Spleen (tissue), 11 donors: ENCODE measurements at regions not wholly inside any gene's neighbourhood (a gene's known extent, or its start where the extent isn't known, plus 50 kb on each side); places are given as distances from the start of the nearest gene placed in this dataset.
"Not testable (repeated sequence)": the region's sequence is repeated elsewhere in the genome, so short reads cannot be mapped to it uniquely, and the experiment has no call there.

Experiments
- DNase-seq: peaks from one replicate; pipeline ENCODE4 v3.0.0-alpha.2; 2020
- H3K27ac ChIP-seq, 8 donors: fragments of 200-600 bp; sonication (generic) in 7 of 8; 1 replicate in 4 of 8; 2 replicates in 4 of 8; pipeline versions ENCODE4 v1.5.0 to v1.8.0; 2016 to 2021; ENCODE audit warnings: inconsistent platforms in 4 of 8, mild to moderate bottlenecking in 4 of 8, moderate library complexity in 1 of 8
- H3K27me3 ChIP-seq, 7 donors: fragments of 200-600 bp; sonication (generic) in 6 of 7; replicated peaks in 1 of 7; 1 replicate in 4 of 7; 2 replicates in 3 of 7; pipeline versions ENCODE4 v1.5.0 to v1.8.0; 2016 to 2021; ENCODE audit warnings: inconsistent platforms in 3 of 7, mild to moderate bottlenecking in 1 of 7
- H3K36me3 ChIP-seq, 6 donors: fragments of 200-600 bp; sonication (generic) in 5 of 6; 1 replicate in 4 of 6; 2 replicates in 2 of 6; pipeline versions ENCODE4 v1.5.0 to v1.8.0; 2016 to 2021; ENCODE audit warnings: inconsistent platforms in 2 of 6
- H3K4me1 ChIP-seq, 6 donors: fragments of 200-600 bp; sonication (generic) in 5 of 6; 1 replicate in 3 of 6; 2 replicates in 3 of 6; pipeline versions ENCODE4 v1.5.0 to v1.8.0; 2016 to 2021; ENCODE audit warnings: inconsistent platforms in 3 of 6
- H3K4me3 ChIP-seq, 8 donors: fragments of 200-600 bp; sonication (generic) in 7 of 8; 1 replicate in 4 of 8; 2 replicates in 4 of 8; pipeline versions ENCODE4 v1.5.0 to v1.8.0; 2016 to 2021; ENCODE audit warnings: inconsistent platforms in 4 of 8, mild to moderate bottlenecking in 4 of 8, moderate library complexity in 2 of 8
- H3K9me3 ChIP-seq, 8 donors: fragments of 200-600 bp; sonication (generic) in 7 of 8; 1 replicate in 4 of 8; 2 replicates in 4 of 8; pipeline versions ENCODE4 v1.5.0 to v1.8.0; 2016 to 2021; ENCODE audit warnings: inconsistent platforms in 4 of 8
- POLR2A ChIP-seq, 3 donors: fragments of 450-650 bp; IDR thresholded peaks; one replicate each; pipeline ENCODE4 v1.5.1; 2017; ENCODE audit warnings: antibody characterized with exemption in 3 of 3, mild to moderate bottlenecking in 1 of 3
- POLR2AphosphoS5 ChIP-seq, 3 donors: sonication (generic); formaldehyde crosslinking; IDR thresholded peaks; one replicate each; pipeline ENCODE4 v1.5.1; 2017; ENCODE audit warnings: antibody characterized with exemption in 3 of 3
- WGBS, 5 donors: extraction: QIAGEN DNeasy Blood & Tissue Kit in 3 of 5; methylation state at CpG; one replicate each; pipeline versions ENCODE4 v1.1.5 to v1.1.7; 2013 to 2018; 5-methylcytosine and 5-hydroxymethylcytosine counted together
- intact Hi-C: fragments of 100-400 bp; cut with DNase I; formaldehyde crosslinking; loops from one replicate; pipeline ENCODE4 v1.15.0; 2023; ENCODE audit warnings: low total_unique reads
- TF ChIP-seq, protein P1 (sequence below), 11 experiments: fragments of 200-600 bp in 7 of 11; fragments of 450-650 bp in 4 of 11; sonication (generic) in 4 of 11; IDR thresholded peaks in 8 of 11; conservative IDR thresholded peaks in 3 of 11; 1 replicate in 7 of 11; 2 replicates in 4 of 11; pipeline versions ENCODE4 v1.4.0 to v1.8.0; 2016 to 2021; ENCODE audit warnings: antibody characterized with exemption in 11 of 11, inconsistent platforms in 4 of 11, mild to moderate bottlenecking in 1 of 11
- donor health status: healthy with polysubstance abuse.
- donor health status: DM: no; HTN: no; CAD: no; lungs with moderate emphysema.
- donor health status: DM: no; HTN: no; CAD: no.
- donor health status: Bipolar disorder and iron deficiency.
- donor health status: healthy.
- donor health status: DM: no; HTN: no; CAD: no.
- donor health status: DM: yes; HTN: yes; CAD: no.

DNA sequence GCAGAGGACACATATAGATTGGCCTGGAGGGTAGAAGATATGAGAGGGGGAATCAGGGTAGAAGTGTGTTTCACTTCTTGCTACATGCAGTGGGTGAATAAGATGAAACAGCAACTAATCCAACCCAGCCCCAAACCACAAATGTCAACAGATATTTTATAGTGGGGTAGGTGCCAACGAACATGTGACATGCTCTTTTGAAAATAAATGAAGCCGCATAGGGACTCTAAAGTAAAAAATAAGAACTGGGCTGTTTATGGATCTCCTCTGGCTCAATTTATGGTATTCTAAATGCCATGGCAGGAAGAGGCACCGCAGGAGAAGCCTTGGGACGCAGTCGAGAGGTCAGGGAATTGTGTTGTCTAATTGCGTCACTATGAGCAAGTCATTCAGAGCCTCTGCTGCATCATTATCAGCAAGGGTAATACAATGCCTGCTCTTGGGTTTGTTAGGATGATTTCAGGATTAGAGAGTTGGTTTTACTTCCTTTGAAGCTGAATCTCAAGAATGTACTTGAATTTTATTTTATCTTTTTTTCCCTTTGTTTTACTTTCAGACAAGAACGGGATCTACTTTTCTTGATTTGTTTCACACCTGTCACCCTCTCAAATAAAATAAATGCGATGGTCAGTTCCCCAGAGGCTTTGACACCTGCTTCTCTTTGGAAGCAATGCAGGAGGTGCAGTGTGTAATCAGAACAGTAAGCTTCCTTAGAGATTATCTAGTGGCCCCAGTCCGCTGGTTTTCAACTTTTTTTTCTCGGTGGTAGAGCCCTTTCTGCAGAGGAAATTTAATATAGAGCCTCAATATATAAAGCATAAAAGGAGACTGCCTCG lies 375.6 kb upstream of the CLINT1 start:
- intact Hi-C loops = no loop called here
- TF ChIP-seq POLR2AphosphoS5 (IDR thresholded peaks at IDR 0.05) = no peak
- TF ChIP-seq, protein P1, sequence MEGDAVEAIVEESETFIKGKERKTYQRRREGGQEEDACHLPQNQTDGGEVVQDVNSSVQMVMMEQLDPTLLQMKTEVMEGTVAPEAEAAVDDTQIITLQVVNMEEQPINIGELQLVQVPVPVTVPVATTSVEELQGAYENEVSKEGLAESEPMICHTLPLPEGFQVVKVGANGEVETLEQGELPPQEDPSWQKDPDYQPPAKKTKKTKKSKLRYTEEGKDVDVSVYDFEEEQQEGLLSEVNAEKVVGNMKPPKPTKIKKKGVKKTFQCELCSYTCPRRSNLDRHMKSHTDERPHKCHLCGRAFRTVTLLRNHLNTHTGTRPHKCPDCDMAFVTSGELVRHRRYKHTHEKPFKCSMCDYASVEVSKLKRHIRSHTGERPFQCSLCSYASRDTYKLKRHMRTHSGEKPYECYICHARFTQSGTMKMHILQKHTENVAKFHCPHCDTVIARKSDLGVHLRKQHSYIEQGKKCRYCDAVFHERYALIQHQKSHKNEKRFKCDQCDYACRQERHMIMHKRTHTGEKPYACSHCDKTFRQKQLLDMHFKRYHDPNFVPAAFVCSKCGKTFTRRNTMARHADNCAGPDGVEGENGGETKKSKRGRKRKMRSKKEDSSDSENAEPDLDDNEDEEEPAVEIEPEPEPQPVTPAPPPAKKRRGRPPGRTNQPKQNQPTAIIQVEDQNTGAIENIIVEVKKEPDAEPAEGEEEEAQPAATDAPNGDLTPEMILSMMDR (IDR thresholded peaks at IDR 0.05 in 8 of 11, conservative IDR thresholded peaks at IDR 0.05 in 3 of 11) = no peak
- no peak for TF ChIP-seq POLR2A (IDR thresholded peaks at IDR 0.05)
- WGBS, 5 donors = 28 to 46% (median 36%) methylated on average over 11 of the region's 11 CpGs

DNA sequence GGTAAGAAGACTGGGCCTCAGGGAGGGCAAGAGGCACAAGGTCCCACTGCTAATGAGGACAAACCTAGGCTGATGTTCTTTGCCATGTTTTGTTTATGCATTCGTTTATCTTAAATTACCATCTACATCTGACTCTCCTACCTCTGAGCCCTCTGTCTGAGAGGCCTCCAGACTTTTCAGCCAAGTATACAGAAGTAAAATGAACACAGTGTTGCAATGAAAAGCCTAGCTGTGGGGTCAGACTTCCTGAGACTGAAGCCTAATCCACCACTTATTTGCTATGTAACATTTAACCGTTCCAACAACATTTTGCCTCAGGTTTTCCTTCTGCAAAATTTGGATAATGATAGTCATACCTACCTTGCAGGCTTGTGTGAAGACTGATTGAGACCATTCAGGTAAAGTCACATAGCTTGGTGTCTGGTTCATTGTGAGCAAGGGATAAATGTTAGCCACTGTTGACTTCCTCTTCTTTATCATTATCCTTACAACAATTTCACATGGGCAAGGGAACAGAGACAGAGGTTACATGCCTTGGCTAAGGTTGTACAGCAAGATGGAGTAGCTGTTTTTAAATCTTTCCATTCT lies 374.9 kb upstream of the CLINT1 start:
- TF ChIP-seq POLR2A (IDR thresholded peaks at IDR 0.05) (no peak), POLR2AphosphoS5 (IDR thresholded peaks at IDR 0.05) (no peak)
- TF ChIP-seq, protein P1 (IDR thresholded peaks at IDR 0.05 in 8 of 11, conservative IDR thresholded peaks at IDR 0.05 in 3 of 11) = no peak
- intact Hi-C loops = no loop called here
- Histone ChIP-seq H3K27ac (peak overlapping the region in 1 of 8 donors; percentile 7), H3K36me3 (no peaks in the 10 kb centered on the region), H3K27me3 (no peaks in the 10 kb centered on the region), H3K9me3 (no peaks in the 10 kb centered on the region), H3K4me3 (no peak overlapping the region), H3K4me1 (peaks cover 0 to 17% (median 6%) of the 10 kb centered on the region in 6 donors)
- 32 to 66% (median 48%) methylated on average over 2 of the region's 2 CpGs for WGBS, 5 donors
- DNase-seq = no peak

More for the DNA sequence above, 375.6 kb upstream of the CLINT1 start:
- Histone ChIP-seq H3K4me3 (no peak overlapping the region), H3K36me3 (no peaks in the 10 kb centered on the region), H3K9me3 (no peaks in the 10 kb centered on the region), H3K27ac (peak overlapping the region in 1 of 8 donors; percentile 7), H3K27me3 (no peaks in the 10 kb centered on the region), H3K4me1 (peaks cover 0 to 17% (median 6%) of the 10 kb centered on the region in 6 donors)
- no peak for DNase-seq

DNA sequence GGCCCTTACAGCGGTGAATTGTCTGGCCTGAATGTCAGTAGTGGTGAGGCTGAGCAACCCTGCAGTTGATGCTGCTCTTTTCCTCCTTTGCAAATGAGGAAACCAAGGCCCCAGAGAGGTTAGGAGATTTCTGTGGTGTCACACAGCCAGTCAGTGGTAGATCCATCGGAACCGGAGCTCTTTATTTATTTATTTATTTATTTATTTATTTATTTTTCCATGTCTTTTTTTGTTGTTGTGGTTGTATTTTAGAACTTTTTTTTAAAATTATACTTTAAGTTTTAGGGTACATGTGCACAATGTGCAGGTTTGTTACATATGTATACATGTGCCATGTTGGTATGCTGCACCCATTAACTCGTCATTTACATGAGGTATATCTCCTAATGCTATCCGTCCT lies 368.4 kb upstream of the CLINT1 start:
- H3K9me3 ChIP-seq, H3K4me1 ChIP-seq, H3K36me3 ChIP-seq, DNase-seq, intact Hi-C loops, H3K27ac ChIP-seq, H3K27me3 ChIP-seq, H3K4me3 ChIP-seq: not testable (repeated sequence)
- 86 to 94% (median 92%) methylated on average over 5 of the region's 5 CpGs for WGBS, 5 donors

DNA sequence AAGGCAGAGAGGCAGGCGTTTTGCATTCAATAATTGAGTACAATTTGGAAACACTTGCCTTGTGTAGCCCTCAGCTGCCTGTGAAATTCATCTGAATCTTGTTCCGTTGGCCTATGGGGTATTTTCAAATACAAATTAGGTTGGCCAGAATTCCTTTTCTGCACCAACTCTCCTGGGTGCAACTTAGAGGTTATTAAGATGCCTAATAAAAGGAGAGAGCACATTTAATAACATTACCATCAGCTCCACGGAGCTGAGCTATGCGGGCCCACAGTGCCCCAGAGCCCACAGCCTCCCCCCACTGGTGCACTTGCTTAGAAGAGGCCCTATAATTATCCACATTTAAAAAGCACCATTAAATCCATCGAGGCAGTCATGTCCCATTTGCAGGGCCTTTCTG lies 367.6 kb upstream of the CLINT1 start:
- H3K36me3 ChIP-seq = no peaks in the 10 kb centered on the region
- intact Hi-C loops = no loop called here
- no peak for DNase-seq
- no peak overlapping the region for H3K27ac ChIP-seq
- 84 to 94% (median 86%) methylated on average over 5 of the region's 5 CpGs for WGBS, 5 donors
- H3K9me3 ChIP-seq = peaks cover 0 to 4% (median 0%) of the 10 kb centered on the region in 8 donors
- H3K4me1 ChIP-seq = no peaks in the 10 kb centered on the region
- TF ChIP-seq, protein P1 (IDR thresholded peaks at IDR 0.05 in 8 of 11, conservative IDR thresholded peaks at IDR 0.05 in 3 of 11) = no peak
- TF ChIP-seq POLR2A (IDR thresholded peaks at IDR 0.05) (no peak), POLR2AphosphoS5 (IDR thresholded peaks at IDR 0.05) (no peak)
- H3K4me3 ChIP-seq = no peak overlapping the region
- H3K27me3 ChIP-seq = no peaks in the 10 kb centered on the region
